Stimulated activated CD8-positive, alpha-beta memory T cell treated with anti-CD3 and anti-CD28 coated beads, Interleukin-4, amount 100 ng/mL, for 1 hour (primary cell): ENCODE measurements at regions not wholly inside any gene's neighbourhood (a gene's known extent, or its start where the extent isn't known, plus 50 kb on each side); places are given as distances from the start of the nearest gene placed in this dataset.

Source experiments
- DNase-seq, 2 donors: peaks; one replicate each; pipeline ENCODE4 v3.0.0-alpha.2; 2020; ENCODE audit warnings: low read depth in 2 of 2, low spot score in 1 of 2

DNA sequence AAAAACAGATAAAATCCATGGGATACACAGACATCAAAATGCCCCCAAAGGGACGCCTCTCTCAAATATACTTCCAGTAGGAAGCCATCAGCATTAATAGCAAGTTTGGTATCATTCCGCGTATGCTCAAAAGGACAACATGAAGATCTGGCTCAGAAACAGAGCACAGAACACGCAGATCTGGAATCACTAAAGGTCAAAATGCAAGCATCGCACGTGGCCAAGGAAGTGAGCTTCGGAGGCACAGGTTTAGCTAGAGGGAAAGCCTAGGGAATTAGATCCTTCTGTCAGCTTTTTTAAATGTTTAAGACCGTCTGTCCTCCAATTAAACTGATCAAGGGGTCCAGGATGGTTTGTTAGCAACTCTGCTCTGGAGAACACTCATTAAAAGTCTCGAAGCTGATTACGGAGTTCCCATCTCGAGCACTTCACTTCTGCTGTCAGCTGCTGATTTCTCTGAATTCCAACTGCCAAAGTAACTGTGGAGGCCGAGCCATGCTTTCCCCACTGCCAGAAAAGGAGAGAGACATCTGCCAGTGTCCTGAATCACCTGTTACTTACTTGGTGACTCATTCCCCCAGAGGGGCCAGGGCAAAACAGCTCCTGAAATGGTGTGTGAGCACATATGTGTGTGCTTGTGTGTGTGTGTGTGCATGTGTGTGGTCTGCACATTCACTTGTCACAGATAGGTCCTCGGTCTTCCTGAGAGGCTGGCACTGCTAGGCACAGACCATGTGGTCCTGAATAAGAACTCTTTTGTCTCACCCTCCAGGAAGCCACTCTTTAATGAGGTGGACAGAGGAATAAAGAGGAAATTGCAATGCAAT, 177.7 kb upstream of the PPARGC1A start:
- no peak for DNase-seq

GRCh38 chr4:24065974-24066373, 176.1 kb upstream of the PPARGC1A start:
- no peak for DNase-seq

DNA sequence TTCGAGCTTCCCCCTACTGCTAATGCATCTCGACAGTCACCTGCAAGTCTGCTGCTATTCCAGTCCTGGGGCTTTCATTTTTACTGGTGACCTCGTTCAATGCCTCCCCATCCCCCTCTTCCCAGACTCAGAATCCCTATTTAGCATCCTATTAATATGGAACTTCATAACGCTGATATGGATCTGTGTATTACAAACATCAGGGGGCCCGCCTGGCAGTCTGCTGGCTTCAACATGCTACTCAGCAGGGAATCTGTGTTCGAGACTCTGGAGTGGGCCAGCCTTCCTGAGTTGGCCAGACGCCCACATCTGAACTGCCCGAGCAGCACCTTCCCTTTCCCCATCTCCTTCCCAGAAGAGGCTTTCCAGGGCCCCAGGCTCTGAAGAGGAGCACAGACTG, 173.9 kb upstream of the PPARGC1A start:
- no peak for DNase-seq

- no peak for DNase-seq
These were observed 171.1 kb upstream of the PPARGC1A start for GRCh38 chr4:24060932-24061331.

DNA sequence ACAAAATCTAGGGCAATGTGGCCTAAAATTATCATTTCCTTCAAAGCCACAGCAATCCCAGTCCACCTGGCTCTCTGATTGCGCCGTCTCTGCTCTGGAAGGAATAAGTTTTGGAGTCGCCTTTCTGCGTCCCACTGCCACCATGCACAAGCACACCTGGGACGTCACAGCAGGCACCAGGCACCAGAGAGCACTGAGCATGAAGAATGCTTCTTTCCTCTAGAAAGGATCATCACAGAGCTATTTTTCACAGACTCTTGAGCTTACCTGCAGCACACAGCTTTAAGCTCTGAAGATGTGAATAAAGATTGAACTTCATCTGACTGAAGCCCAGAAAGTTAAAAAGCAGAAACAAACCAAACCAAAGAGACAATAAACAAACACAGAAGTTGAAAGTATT, 170.0 kb upstream of the PPARGC1A start:
- DNase-seq = no peak

DNA sequence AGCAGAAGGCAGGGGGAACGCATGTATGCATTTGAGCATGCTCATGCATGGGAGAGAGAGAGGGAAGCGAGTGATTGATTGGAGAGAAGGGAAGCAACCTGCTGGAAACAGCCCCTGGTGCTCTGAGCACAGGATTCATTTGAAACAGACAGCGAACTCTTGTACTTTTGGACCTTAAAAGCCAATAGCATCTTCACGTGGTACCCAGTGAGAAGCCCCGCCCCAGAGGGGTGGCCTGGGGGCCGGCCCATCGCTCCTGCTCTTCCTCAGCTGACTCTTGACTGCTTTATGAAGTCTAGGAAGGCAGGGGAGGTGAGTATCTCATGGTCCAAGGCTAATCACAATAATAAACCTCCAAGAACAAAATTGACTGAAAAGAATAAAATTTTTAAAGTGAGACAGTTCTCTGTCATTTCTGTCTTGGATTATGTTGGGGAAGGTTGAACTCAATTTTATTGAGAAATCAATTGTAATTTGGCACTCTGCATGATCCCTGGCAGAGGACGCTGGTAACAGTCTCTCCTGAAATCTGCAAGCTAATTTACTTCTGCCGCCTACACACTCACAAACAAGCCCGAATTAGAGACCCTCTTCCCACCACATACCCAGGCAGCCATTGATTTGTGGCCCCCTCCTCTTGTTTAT, 168.2 kb upstream of the PPARGC1A start:
- no peak for DNase-seq

DNA sequence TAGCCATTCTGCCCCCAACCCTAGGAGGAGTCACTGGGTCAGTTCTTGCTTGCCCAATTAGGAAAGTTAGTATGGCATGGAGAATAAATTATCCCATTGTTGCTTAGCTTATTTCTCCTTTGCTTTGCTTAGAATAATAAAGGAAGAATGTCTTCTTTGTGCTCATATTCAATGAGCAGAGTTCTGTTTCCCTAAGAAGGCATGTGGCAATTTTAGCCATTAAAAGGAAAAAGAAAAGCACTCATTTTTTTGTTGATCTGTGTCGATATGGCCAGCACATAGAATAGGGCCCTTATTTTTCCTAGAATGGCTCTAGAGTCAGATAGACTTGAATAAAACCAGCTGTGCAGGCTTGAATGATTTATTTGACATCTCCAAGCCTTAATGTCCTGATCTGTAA, 166.4 kb upstream of the PPARGC1A start:
- DNase-seq = no peak

GRCh38 chr4:24055623-24056022, 165.8 kb upstream of the PPARGC1A start:
- no peak for DNase-seq

DNA sequence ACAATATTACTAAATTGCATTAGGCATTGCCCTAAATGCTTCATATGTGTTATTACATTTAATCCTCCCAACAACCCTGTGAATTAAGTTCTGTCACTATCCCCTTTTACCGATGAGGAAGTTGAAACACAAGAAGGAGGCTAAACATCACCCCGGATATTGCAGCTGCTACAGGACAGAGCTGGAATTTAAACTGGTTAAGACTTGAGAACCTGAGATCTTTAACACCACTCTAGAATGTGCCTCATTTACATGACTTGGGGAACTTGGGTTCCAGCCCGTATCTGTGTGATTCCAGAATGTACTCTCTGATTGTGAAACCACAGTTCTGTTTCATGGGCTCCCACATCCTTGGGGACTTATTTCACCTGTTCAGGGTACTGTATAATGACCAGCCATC, 165.1 kb upstream of the PPARGC1A start:
- DNase-seq = no peak

DNA sequence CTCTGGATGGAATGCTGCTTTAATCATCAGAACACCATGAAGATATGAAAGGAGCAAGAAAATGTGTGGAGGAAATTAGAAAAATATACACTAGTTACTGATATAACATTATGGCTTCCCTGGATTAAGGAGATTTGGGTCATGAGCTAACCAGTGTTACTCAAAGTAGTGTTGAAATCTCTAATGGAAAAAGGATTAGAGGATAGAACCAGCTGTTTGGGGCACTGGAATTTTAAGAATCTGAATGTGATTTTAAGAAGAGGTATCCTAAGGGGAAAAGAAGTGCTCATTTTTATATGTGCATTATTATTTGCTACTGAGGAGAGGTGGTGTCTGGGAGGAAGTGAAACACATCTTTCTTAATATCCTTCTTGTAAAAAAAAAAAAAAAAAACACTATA, 164.1 kb upstream of the PPARGC1A start:
- DNase-seq = no peak

GRCh38 chr4:24044610-24045589, 155.1 kb upstream of the PPARGC1A start:
- no peak for DNase-seq

- DNase-seq = no peak
These were observed 152.2 kb upstream of the PPARGC1A start for GRCh38 chr4:24042094-24042493.

DNA sequence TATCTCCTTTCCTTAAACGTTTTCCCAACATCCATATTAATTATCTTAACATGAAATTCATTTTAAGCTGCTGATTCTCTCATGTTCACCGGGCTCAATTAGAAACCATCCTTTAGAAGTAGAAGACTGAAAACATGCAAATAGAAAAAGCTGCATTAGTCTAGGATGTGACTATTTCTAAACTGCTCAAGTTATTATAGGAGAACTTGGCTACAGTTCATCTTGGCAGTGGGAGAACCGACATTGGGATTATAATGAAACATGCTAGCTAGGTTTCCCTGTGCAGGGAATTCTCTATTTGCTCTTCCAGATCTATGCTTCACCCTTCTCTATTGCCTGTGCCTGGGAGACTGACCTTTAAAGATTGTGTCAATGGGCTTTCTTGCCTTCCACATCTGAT, 151.0 kb upstream of the PPARGC1A start:
- DNase-seq = no peak

DNA sequence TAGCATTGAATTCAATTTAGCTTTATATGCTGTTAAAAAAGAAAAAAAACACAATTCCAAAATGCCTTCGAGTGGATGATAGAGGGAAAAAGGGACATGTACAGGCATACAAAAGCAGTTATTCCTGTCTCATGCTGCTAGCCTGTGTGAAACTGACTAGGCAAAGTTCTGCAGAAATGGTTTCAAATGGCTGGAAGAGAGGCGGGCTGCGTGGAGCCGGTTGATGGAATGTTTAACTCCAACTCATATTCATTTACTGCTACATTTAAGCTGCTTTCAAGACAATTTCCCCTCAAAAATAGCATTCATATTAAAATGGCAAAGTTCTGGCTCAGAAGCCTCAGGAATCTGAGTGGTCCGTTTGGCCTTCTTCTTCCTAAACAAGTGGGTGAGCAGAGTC, 143.8 kb upstream of the PPARGC1A start:
- DNase-seq = no peak

GRCh38 chr4:24032371-24032989, 142.6 kb upstream of the PPARGC1A start:
- no peak for DNase-seq

DNA sequence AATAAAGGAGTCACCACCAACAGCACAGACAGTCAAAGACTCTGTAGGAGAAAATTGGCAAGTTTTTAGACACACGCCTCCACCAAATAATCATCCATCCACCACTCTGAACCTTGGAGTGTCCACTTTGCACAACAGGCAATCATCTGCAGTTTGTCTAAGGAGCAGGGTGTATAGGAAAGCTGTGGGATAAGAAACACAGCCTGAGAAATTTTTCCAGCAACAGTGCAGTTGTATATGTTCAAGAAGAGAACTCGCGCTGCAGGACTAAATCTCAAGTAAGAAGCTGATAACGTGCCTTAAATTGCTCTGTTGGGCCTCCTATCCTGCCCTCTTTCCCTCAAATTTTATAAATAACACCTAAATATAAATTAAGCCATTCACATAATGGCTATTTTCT, 136.7 kb upstream of the PPARGC1A start:
- DNase-seq = no peak

- no peak for DNase-seq
These were observed 134.8 kb upstream of the PPARGC1A start for GRCh38 chr4:24024605-24025004.

- no peak for DNase-seq
These were observed 134.3 kb upstream of the PPARGC1A start for GRCh38 chr4:24024157-24024556.

- no peak for DNase-seq
These were observed 125.9 kb upstream of the PPARGC1A start for GRCh38 chr4:24015782-24016181.

DNA sequence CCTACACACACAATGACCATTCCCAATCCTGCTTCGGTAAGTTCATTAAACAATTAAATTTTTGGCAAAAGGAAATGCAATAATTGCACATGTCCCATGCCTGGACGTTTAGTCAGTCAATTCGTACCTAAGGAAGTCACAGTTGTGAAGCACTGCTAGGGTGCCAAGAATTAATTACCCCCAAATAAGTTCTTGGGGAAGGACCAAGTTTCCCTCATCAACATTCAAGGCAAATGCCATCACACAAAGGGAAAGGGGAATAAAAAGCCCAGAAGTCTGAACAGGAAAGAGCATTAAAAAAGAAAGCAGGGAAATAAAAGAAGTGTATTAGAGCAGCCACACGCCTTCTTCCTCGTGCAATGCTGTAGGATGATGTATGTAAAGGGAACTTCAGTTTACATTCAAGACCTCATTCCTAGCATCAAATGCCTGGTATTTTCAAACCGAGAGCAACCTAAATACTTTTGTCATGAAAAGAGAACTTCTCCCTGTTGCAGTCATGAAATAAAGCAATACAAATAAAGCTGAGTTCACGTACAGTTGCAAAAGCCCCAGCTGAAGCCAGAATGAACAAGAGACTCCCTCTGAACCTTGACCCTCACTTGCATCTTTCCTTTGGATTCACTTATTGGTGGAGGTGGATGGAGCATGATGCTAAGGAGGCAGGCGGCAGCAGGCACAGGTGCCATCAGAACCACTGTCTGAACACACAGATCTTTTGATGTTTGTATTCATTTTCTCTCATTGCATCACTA, 124.0 kb upstream of the PPARGC1A start:
- no peak for DNase-seq
